GM21526 (cell line): ENCODE measurements at regions not wholly inside any gene's neighbourhood (a gene's known extent, or its start where the extent isn't known, plus 50 kb on each side); places are given as distances from the start of the nearest gene placed in this dataset.
"Not testable (repeated sequence)": the region's sequence is repeated elsewhere in the genome, so short reads cannot be mapped to it uniquely, and the experiment has no call there.

Experiments
- ATAC-seq: cut with Tn5 transposase; IDR thresholded peaks from one replicate; pipeline ENCODE4 v1.9.1; 2021; ENCODE audit warnings: moderate library complexity; ENCODE audit not compliant: unreplicated experiment, low FRiP score

GRCh38 chr3:25844891-25845290 lies 55.0 kb downstream of the OXSM start:
- ATAC-seq: no peak

- ATAC-seq: no peak
Observed at GRCh38 chr3:25846282-25846681, 56.4 kb downstream of the OXSM start.

DNA sequence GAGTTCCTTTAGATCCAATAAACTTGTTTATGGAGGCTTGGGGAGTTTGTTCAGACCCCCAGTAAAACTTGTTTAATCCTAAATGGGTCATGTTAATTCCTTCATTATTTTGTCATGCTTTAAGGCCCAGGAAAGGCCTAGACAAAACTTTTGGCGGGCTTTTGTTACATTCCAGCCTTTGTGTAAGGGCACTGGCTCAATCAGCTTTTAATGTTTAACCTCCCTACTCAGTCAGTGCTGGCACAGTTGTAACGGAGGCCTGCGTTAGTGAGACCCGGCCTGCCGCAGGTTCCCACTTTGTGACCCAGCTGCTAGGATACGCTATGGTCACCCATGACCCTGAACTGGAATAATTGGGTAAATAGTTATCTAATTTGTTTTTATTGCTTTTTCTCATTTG lies 59.2 kb downstream of the OXSM start:
- ATAC-seq: no peak

DNA sequence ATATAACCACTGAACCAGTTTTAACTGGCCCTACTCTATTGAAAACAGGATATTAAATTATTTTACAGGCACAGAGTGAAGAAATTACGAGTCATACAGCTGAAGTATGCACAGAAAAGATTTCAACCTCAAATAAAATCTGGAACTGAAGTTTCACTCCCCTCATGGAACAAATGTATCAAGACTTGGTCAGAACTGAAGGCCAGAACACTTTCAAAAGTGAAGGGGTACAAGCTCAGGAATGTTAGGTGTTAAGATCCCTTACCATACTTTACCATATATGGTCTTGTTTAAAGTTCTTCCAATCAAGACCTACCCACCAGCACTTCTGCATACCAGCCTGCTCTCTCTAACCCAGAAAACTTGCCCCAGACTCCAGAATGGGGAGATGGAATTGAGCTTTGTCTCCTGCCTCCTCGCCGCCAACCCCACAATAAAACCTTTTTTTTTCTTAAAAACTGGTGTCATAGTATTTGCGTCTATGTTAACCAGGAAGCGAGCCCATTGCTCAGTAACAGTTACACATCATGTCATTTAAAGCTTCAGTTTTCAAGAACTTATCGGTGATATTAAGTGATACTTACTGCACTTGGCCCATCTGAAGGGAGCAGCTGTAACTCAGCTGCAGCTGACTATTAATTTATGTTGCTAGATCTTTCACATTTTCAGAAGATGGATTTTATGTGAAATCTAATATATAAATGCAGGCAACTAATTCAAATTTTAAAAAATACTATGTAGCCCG lies 59.9 kb downstream of the OXSM start:
- ATAC-seq: no peak

DNA sequence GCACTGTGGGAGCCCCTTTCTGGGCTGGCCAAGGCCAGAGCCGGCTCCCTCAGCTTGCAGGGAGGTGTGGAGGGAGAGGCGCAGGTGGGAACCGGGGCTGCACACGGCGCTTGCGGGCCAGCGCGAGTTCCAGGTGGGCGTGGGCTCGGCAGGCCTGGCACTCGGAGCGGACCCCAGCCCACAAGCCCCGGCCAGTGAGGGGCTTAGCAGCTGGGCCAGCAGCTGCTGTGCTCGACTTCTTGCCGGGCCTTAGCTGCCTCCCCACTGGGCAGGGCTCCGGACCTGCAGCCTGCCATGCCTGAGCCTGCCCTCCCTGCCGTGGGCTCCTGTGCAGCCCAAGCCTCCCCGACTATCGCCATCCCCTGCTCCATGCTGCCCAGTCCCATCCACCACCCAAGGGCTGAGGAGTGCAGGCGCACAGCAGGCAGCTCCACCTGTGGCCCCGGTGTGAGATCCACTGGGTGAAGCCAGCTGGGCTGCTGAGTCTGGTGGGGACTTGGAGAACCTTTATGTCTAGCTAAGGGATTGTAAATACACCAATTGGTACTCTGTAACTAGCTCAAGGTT lies 61.9 kb downstream of the OXSM start:
- ATAC-seq: not testable (repeated sequence)

DNA sequence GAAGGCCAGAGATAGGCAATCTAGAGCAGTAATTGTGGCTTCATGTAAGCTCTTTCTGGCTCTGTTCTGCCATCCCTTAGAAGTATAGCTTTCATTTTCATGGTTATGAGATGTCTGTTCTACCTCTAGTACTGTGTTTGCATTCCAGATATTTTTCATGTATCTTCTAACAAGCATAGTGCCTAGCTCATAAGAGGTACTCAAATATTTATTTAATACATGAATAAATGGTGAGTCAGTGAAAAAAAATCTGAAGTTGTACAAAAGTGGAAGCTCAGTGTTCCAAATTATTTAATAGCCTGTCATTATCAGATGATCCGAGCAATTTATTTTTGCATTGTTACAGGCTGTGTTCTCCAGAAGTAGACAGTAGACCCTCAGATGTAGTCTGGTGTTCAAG lies 64.3 kb downstream of the OXSM start:
- ATAC-seq: no peak

GRCh38 chr3:25854635-25855034 lies 64.7 kb downstream of the OXSM start:
- no peak for ATAC-seq

GRCh38 chr3:25855266-25855784 lies 65.4 kb downstream of the OXSM start:
- ATAC-seq: no peak

- ATAC-seq: peak; percentile 88
Observed at GRCh38 chr3:25856902-25857518, 67.1 kb downstream of the OXSM start.

DNA sequence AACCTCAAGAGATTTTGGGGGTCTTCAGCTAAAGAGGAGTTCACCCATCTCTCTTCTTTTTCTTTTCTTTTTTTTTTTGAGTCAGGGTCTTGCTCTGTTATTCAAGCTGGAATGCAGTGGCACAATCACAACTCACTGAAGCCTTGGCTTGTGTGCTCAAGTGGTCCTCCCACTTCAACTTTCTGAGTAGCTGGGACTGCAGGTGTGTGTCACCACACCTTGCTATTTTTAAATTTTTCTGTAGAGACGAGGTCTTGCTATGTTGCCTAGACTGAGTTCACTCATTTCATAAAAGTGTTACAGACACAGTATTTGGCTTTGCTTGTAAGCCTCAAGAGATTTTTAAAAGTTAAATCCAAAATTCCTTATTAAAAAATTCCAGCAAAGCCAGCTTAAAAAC lies 71.7 kb downstream of the OXSM start:
- ATAC-seq: peak; percentile 39

DNA sequence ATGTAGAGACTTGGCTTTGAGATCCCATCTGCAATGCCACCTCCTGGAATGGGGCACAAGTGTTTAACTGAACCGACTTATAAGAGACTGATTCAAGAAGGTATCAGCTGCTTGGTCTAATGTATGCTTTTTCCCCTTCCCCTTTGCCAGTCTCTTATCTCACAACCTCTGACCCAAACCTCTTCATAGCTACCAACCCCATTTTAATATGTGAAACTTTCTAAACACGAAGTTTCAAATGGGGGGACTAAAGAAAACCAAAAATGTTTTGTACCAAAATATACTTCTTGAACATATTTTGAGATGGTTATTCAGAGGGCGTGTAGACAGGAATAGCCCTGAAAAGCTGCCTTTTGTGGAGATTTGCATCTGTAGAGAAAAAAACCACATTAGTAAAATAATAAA lies 73.1 kb downstream of the OXSM start:
- ATAC-seq: peak; percentile 66

- ATAC-seq: peak; percentile 39
Observed at GRCh38 chr3:25863416-25863959, 73.6 kb downstream of the OXSM start.

DNA sequence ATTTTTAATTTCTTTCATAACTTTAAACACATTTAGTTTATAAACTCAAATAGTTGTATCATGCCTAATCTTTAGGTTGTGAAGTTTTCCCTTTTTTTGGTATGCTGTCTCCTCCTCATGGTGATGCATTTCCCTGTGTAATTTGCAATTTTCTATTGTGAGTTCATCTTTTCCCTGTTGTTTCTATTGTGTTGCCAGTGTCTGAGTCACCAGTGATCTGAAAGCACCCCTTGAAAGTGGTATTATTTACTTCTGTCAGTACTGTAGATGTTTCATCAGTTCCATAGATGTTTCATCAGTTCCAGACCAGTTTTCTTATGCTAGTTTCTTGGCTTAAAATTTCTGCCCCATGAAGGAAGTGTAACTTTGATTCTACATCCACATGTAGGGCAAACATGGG lies 80.6 kb downstream of the OXSM start:
- ATAC-seq: no peak

GRCh38 chr3:25872200-25872877 lies 82.4 kb downstream of the OXSM start:
- ATAC-seq: peak; percentile 97

DNA sequence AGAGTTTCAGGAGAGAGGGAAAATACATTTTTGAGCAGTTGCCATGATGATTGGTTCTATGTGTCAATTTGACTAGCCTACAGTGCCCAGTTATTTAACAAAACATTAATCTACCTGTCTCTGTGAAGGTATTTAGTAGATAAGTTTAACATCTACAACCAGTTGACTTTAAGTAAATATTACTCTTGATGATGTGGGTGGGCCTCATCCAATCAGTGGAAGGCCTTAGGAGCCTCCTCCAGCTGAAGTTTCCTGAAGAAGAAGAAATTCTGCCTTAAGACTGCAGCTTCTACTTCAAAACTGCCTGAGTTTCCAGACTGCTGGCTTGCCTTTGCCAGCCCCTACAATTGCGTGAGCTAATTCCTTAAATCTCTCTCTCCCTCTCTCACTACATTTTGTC lies 93.6 kb downstream of the OXSM start:
- ATAC-seq: no peak

- ATAC-seq: no peak
Observed at GRCh38 chr3:25884981-25885380, 95.1 kb downstream of the OXSM start.

DNA sequence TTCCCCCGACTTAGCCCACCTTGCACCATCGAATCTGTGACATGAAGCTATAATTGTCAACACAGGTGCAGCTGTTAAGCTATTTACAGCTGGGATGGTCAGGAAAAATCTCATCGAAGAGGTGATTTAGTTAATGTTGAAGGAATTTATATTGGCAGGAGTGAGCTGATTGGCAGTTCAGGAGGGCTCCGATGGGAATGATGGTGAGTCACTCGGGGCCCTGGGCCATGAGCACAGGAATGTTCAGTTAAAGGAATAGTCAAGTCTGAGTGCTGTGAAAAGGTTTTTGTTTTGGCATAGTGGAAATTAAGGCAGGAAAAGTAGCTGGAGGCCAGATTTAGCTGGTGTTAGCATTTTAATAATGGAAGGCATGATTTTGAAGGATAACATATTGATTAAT lies 95.7 kb downstream of the OXSM start:
- no peak for ATAC-seq

GRCh38 chr3:25887907-25888306 lies 98.0 kb downstream of the OXSM start:
- ATAC-seq: no peak

GRCh38 chr3:25888892-25889524 lies 99.1 kb downstream of the OXSM start:
- no peak for ATAC-seq

DNA sequence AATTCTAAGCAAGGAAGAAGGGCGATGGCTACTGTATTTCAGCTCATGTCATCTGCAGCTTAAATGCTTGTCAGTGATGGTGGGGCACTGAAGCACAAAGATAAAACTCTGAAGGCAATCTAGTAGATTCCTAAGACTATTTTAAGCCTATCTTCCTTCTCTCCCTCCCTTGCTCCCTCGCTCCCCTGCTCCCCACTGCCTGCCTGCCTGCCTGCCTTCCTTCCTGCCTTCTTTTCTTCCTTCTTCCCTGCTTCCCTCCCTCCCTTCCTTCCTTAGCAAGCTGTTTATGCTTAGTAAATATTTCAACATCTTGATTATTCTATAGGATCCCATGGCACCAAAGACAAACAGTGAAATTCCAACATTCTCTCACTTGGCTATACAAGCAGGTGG lies 99.6 kb downstream of the OXSM start:
- no peak for ATAC-seq

DNA sequence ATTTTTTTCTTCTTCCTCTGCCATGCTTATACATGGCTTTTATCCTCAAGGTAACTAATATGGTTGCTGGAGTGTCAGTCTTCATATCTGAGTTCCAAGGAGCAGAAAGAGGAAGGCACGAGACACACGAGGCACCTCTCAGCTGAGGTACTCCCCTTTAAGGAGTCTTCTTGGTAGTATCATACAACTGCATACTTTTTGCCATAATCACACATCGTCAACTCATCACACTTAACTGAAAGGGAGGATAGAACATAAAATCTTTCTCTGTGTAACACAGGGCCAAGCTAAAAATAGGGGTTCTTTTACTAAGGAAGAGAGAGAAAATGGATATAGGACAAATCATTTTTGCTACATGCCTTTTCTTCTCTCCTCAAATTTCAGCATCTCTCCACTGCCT lies 104.2 kb downstream of the OXSM start:
- ATAC-seq: no peak
